NB4 (cell line): ENCODE measurements at regions not wholly inside any gene's neighbourhood (a gene's known extent, or its start where the extent isn't known, plus 50 kb on each side); places are given as distances from the start of the nearest gene placed in this dataset.

ENCODE experiments used
- DNase-seq: peaks from one replicate; pipeline ENCODE4 v3.0.0; 2010; ENCODE audit warnings: low read depth
- H3K4me3 ChIP-seq: one replicate; pipeline ENCODE4 v1.5.1; 2011; ENCODE audit warnings: mild to moderate bottlenecking, low read depth, low read length, moderate library complexity
- CTCF ChIP-seq: IDR thresholded peaks from one replicate; pipeline ENCODE4 v1.5.1; 2012; ENCODE audit warnings: low read depth, low read length
- MAX ChIP-seq: IDR thresholded peaks from 2 replicates; pipeline ENCODE4 v1.6.1; 2011; ENCODE audit warnings: low read depth, low read length
- MYC ChIP-seq: IDR thresholded peaks from 2 replicates; pipeline ENCODE4 v1.6.1; 2011; ENCODE audit warnings: low read depth, low read length
- POLR2A ChIP-seq: IDR thresholded peaks from 2 replicates; pipeline ENCODE4 v1.6.1; 2011; ENCODE audit warnings: mild to moderate bottlenecking; ENCODE audit not compliant: insufficient read length; ENCODE audit errors: extremely low read depth

GRCh38 chr3:27633224-27633545, 88.9 kb downstream of the EOMES start:
- DNase-seq, result peak; percentile 72
- TF ChIP-seq POLR2A, result no peak
- no peak for TF ChIP-seq CTCF
- no peak for TF ChIP-seq MAX
- no peak for TF ChIP-seq MYC
- H3K4me3 ChIP-seq, result peak overlapping the region; percentile 55

- TF ChIP-seq POLR2A (no peak), MYC (no peak), MAX (no peak), CTCF (no peak)
- peak; percentile 78 for DNase-seq
- peak overlapping the region; percentile 55 for H3K4me3 ChIP-seq
These were observed 89.5 kb downstream of the EOMES start for GRCh38 chr3:27632431-27633223.

GRCh38 chr3:27630885-27631284, 91.2 kb downstream of the EOMES start:
- TF ChIP-seq MYC, result no peak
- no peak for TF ChIP-seq MAX
- no peak for TF ChIP-seq POLR2A
- TF ChIP-seq CTCF, result no peak
- no peak for DNase-seq
- H3K4me3 ChIP-seq, result no peak overlapping the region

GRCh38 chr3:27629366-27629765, 92.8 kb downstream of the EOMES start:
- no peak for DNase-seq
- no peak overlapping the region for H3K4me3 ChIP-seq
- TF ChIP-seq MYC (no peak), CTCF (no peak), MAX (no peak)

- DNase-seq, result peak; percentile 20
- TF ChIP-seq MYC, result no peak
- no peak overlapping the region for H3K4me3 ChIP-seq
These were observed 93.9 kb downstream of the EOMES start for GRCh38 chr3:27628026-27628750.

GRCh38 chr3:27626596-27627118, 95.5 kb downstream of the EOMES start:
- TF ChIP-seq CTCF, result no peak
- TF ChIP-seq POLR2A, result no peak
- TF ChIP-seq MAX, result no peak
- no peak for DNase-seq

More at GRCh38 chr3:27626596-27627118, 95.5 kb downstream of the EOMES start:
- H3K4me3 ChIP-seq, result no peak overlapping the region
